ENCODE measurements at regions not wholly inside any gene's neighbourhood (a gene's known extent, or its start where the extent isn't known, plus 50 kb on each side); places are given as distances from the start of the nearest gene placed in this dataset.

- no peak for TF ChIP-seq KLF1 (tag by site-specific recombination; IDR thresholded peaks at IDR 0.05)
- TF ChIP-seq ZNF677 (tag by site-specific recombination; IDR thresholded peaks at IDR 0.05), result no peak
- no peak for TF ChIP-seq ZBTB8A (tag by site-specific recombination; IDR thresholded peaks at IDR 0.05)
- no peak for TF ChIP-seq ZNF292 (tag by site-specific recombination; IDR thresholded peaks at IDR 0.05; ENCODE audit: borderline replicate concordance, low read depth)
- TF ChIP-seq SETDB1 (IDR thresholded peaks at IDR 0.05; ENCODE audit: insufficient read length, low read length), result no peak
- TF ChIP-seq ZNF701 (tag by site-specific recombination; IDR thresholded peaks at IDR 0.05), result no peak
- TF ChIP-seq ZNF341 (tag by site-specific recombination; IDR thresholded peaks at IDR 0.05; ENCODE audit: low read depth), result no peak
- TF ChIP-seq BCL11B (tag by site-specific recombination; IDR thresholded peaks at IDR 0.05; ENCODE audit: low read depth), result no peak
- TF ChIP-seq ZNF157 (tag by site-specific recombination; IDR thresholded peaks at IDR 0.05), result no peak
- no peak for TF ChIP-seq MZF1 (tag by site-specific recombination; IDR thresholded peaks at IDR 0.05; ENCODE audit: borderline replicate concordance)
- TF ChIP-seq IKZF3 (tag by site-specific recombination; IDR thresholded peaks at IDR 0.05), result no peak
- TF ChIP-seq ZNF670 (tag by site-specific recombination; IDR thresholded peaks at IDR 0.05; ENCODE audit: low read depth), result no peak
- H3K27ac ChIP-seq (ENCODE audit: extremely low read depth, low read depth, low read length), result no peak overlapping the region
- H3K36me3 ChIP-seq (ENCODE audit: control insufficient read depth in 2 of 2, insufficient read depth in 1 of 2, low read length in 2 of 2), result no peaks in the 10 kb centered on the region
- H3K4me1 ChIP-seq (ENCODE audit: control insufficient read depth, insufficient read depth, low read length), result peaks cover 7% of the 10 kb centered on the region
- CTCF ChIA-PET, result interaction anchor here (0.6 kb wide), 1 partner anchor 160 kb away, joined by 4 read pairs; no protein-coding TSS in a partner anchor
- H3K9me3 ChIP-seq (ENCODE audit: control insufficient read depth, insufficient read depth, low read depth, low read length), result no peaks in the 10 kb centered on the region
- no peak overlapping the region for H3K4me3 ChIP-seq (ENCODE audit: low read depth, low read length)
- POLR2A ChIA-PET, result no interaction called here
These were observed 342.5 kb downstream of the SPATA31D1 start for GRCh38 chr9:82331079-82331478.

GRCh38 chr9:82332018-82332773 lies 343.6 kb downstream of the SPATA31D1 start:
- no peaks in the 10 kb centered on the region for H3K9me3 ChIP-seq (ENCODE audit: control insufficient read depth, insufficient read depth, low read depth, low read length)
- no peaks in the 10 kb centered on the region for H3K36me3 ChIP-seq (ENCODE audit: control insufficient read depth in 2 of 2, insufficient read depth in 1 of 2, low read length in 2 of 2)
- ChIA-PET CTCF (interaction anchor here (0.6 to 1.3 kb wide), 2 partner anchors 12 to 631 kb away, joined by 3 to 4 read pairs; no protein-coding TSS in a partner anchor), POLR2A (interaction anchor here (0.9 kb wide), 1 partner anchor 158 kb away, joined by 3 read pairs; no protein-coding TSS in a partner anchor)
- H3K4me1 ChIP-seq (ENCODE audit: control insufficient read depth, insufficient read depth, low read length), result peaks cover 7% of the 10 kb centered on the region
- H3K27ac ChIP-seq (ENCODE audit: extremely low read depth, low read depth, low read length), result no peak overlapping the region
- TF ChIP-seq ZNF133 (tag by site-specific recombination; IDR thresholded peaks at IDR 0.05) (no peak), ZNF37A (tag by site-specific recombination; IDR thresholded peaks at IDR 0.05) (no peak), ZBTB10 (tag by site-specific recombination; IDR thresholded peaks at IDR 0.05) (no peak), ZNF280D (tag by site-specific recombination; IDR thresholded peaks at IDR 0.05) (no peak)
- no peak overlapping the region for H3K4me3 ChIP-seq (ENCODE audit: low read depth, low read length)

GRCh38 chr9:82332774-82333152 lies 344.2 kb downstream of the SPATA31D1 start:
- H3K4me1 ChIP-seq (ENCODE audit: control insufficient read depth, insufficient read depth, low read length), result peaks cover 7% of the 10 kb centered on the region
- no peak overlapping the region for H3K4me3 ChIP-seq (ENCODE audit: low read depth, low read length)
- ChIA-PET CTCF (interaction anchor here (0.6 to 1.3 kb wide), 2 partner anchors 12 to 630 kb away, joined by 3 to 4 read pairs; no protein-coding TSS in a partner anchor), POLR2A (no interaction called here)
- no peaks in the 10 kb centered on the region for H3K9me3 ChIP-seq (ENCODE audit: control insufficient read depth, insufficient read depth, low read depth, low read length)
- no peak for TF ChIP-seq ZFHX2 (tag by site-specific recombination; conservative IDR thresholded peaks at IDR 0.05)
- no peak for TF ChIP-seq ELK4 (IDR thresholded peaks at IDR 0.05; ENCODE audit: borderline replicate concordance, low read depth, low read length)
- H3K36me3 ChIP-seq (ENCODE audit: control insufficient read depth in 2 of 2, insufficient read depth in 1 of 2, low read length in 2 of 2), result no peaks in the 10 kb centered on the region
- no peak overlapping the region for H3K27ac ChIP-seq (ENCODE audit: extremely low read depth, low read depth, low read length)
